HG03469 (cell line): ENCODE measurements at regions not wholly inside any gene's neighbourhood (a gene's known extent, or its start where the extent isn't known, plus 50 kb on each side); places are given as distances from the start of the nearest gene placed in this dataset.

Source experiments
- ATAC-seq: cut with Tn5 transposase; IDR thresholded peaks from one replicate; pipeline ENCODE4 v1.9.1; 2021; ENCODE audit warnings: mild to moderate bottlenecking, moderate library complexity, moderate number of reproducible peaks; ENCODE audit not compliant: unreplicated experiment

- no peak for ATAC-seq
Observed at GRCh38 chr6:47934023-47934422, 152.2 kb downstream of the OPN5 start.

- ATAC-seq = no peak
Observed at GRCh38 chr6:47932575-47932974, 150.7 kb downstream of the OPN5 start.

GRCh38 chr6:47924001-47924400, 142.2 kb downstream of the OPN5 start:
- no peak for ATAC-seq

GRCh38 chr6:47922391-47922790, 140.6 kb downstream of the OPN5 start:
- no peak for ATAC-seq

GRCh38 chr6:47919875-47920274, 138.0 kb downstream of the OPN5 start:
- ATAC-seq = no peak

- no peak for ATAC-seq
Observed at GRCh38 chr6:47917811-47918210, 136.0 kb downstream of the OPN5 start.

GRCh38 chr6:47917202-47917601, 135.4 kb downstream of the OPN5 start:
- ATAC-seq = no peak

- ATAC-seq = no peak
Observed at GRCh38 chr6:47915017-47915416, 133.2 kb downstream of the OPN5 start.

GRCh38 chr6:47908271-47908670, 126.4 kb downstream of the OPN5 start:
- no peak for ATAC-seq

GRCh38 chr6:47905717-47906116, 123.9 kb downstream of the OPN5 start:
- no peak for ATAC-seq

- ATAC-seq = no peak
Observed at GRCh38 chr6:47897247-47897646, 115.4 kb downstream of the OPN5 start.

- ATAC-seq = no peak
Observed at GRCh38 chr6:47890326-47890875, 108.6 kb downstream of the OPN5 start.

- ATAC-seq = no peak
Observed at GRCh38 chr6:47879015-47879414, 97.2 kb downstream of the OPN5 start.
